Upper lobe of left lung (tissue), 4 donors: ENCODE measurements at regions not wholly inside any gene's neighbourhood (a gene's known extent, or its start where the extent isn't known, plus 50 kb on each side); places are given as distances from the start of the nearest gene placed in this dataset.

Experiments
- CTCF ChIP-seq, 6 experiments: fragments of 450-650 bp in 4 of 6; fragments of 200-600 bp in 2 of 6; sonication (generic) in 2 of 6; IDR thresholded peaks; one replicate each; pipeline ENCODE4 v1.5.1; 2016 to 2019; ENCODE audit warnings: antibody characterized with exemption in 6 of 6
- POLR2A ChIP-seq, 4 donors: fragments of 450-650 bp; IDR thresholded peaks; one replicate each; pipeline ENCODE4 v1.5.1; 2016 to 2017; ENCODE audit warnings: antibody characterized with exemption in 4 of 4, mild to moderate bottlenecking in 2 of 4

GRCh38 chr9:87097238-87097637 is 149.9 kb upstream of the GAS1 start:
- no peak for TF ChIP-seq CTCF (IDR thresholded peaks at IDR 0.05)
- no peak for TF ChIP-seq POLR2A (IDR thresholded peaks at IDR 0.05)
